ENCODE measurements at regions not wholly inside any gene's neighbourhood (a gene's known extent, or its start where the extent isn't known, plus 50 kb on each side); places are given as distances from the start of the nearest gene placed in this dataset.

- no TSS peak for BruUV-seq (replicated peaks)
- no peaks in the 10 kb centered on the region for H3K36me3 ChIP-seq (ENCODE audit: control insufficient read depth, insufficient read depth, low read length)
- no peak overlapping the region for H3K4me3 ChIP-seq (ENCODE audit: low read depth in 2 of 2, low read length in 2 of 2)
- H3K4me1 ChIP-seq (ENCODE audit: control insufficient read depth, insufficient read depth, low read length) = no peaks in the 10 kb centered on the region
- H3K27ac ChIP-seq (ENCODE audit: low read length) = no peak overlapping the region
- intact Hi-C loops (cut with micrococcal nuclease; ENCODE audit: unreplicated experiment) (no loop called here), in situ Hi-C loops (cut with HindIII; ENCODE audit: low pct_unique_long_range_greater_than_20kb, low sequenced_read_pairs) (no loop called here)
- ATAC-seq = no peak
- no peaks in the 10 kb centered on the region for H3K9me3 ChIP-seq (ENCODE audit: control insufficient read depth, insufficient read depth, low read depth, low read length)
- no peaks in the 10 kb centered on the region for H3K27me3 ChIP-seq (ENCODE audit: control insufficient read depth, insufficient read depth, low read length)
- TF ChIP-seq CTCF (IDR thresholded peaks at IDR 0.05) (no peak), POLR2AphosphoS5 (IDR thresholded peaks at IDR 0.05; ENCODE audit: low read depth, low read length) (no peak), SIN3A (IDR thresholded peaks at IDR 0.05; ENCODE audit: borderline replicate concordance, insufficient read depth, low read depth, low read length) (no peak), TCF7L2 (IDR thresholded peaks at IDR 0.05; ENCODE audit: low read depth, low read length) (no peak)
- DNase-seq (ENCODE audit: low read depth, low spot score) = no peak
- ChIA-PET CTCF (no interaction called here), POLR2A (no interaction called here)
These were observed 147.3 kb downstream of the PFKFB3 start for GRCh38 chr10:6349846-6350535.

- Histone ChIP-seq H3K4me1 (ENCODE audit: control insufficient read depth, insufficient read depth, low read length) (no peaks in the 10 kb centered on the region), H3K9me3 (ENCODE audit: control insufficient read depth, insufficient read depth, low read depth, low read length) (no peaks in the 10 kb centered on the region), H3K27me3 (ENCODE audit: control insufficient read depth, insufficient read depth, low read length) (no peaks in the 10 kb centered on the region), H3K27ac (ENCODE audit: low read length) (no peak overlapping the region), H3K4me3 (ENCODE audit: low read depth in 2 of 2, low read length in 2 of 2) (no peak overlapping the region), H3K36me3 (ENCODE audit: control insufficient read depth, insufficient read depth, low read length) (no peaks in the 10 kb centered on the region)
- ChIA-PET CTCF (no interaction called here), POLR2A (no interaction called here)
- in situ Hi-C loops (cut with HindIII; ENCODE audit: low pct_unique_long_range_greater_than_20kb, low sequenced_read_pairs) = no loop called here
- DNase-seq (ENCODE audit: low read depth, low spot score) = no peak
- TF ChIP-seq TCF7L2 (IDR thresholded peaks at IDR 0.05; ENCODE audit: low read depth, low read length) (no peak), SIN3A (IDR thresholded peaks at IDR 0.05; ENCODE audit: borderline replicate concordance, insufficient read depth, low read depth, low read length) (no peak), REST (IDR thresholded peaks at IDR 0.05; ENCODE audit: insufficient read depth in 1 of 2, low read depth in 2 of 2, low read length in 1 of 2) (no peak), CTCF (IDR thresholded peaks at IDR 0.05) (no peak), POLR2AphosphoS5 (IDR thresholded peaks at IDR 0.05; ENCODE audit: low read depth, low read length) (no peak)
- intact Hi-C loops (cut with micrococcal nuclease; ENCODE audit: unreplicated experiment) = no loop called here
- no peak for ATAC-seq
- no TSS peak for BruUV-seq (replicated peaks)
These were observed 147.9 kb downstream of the PFKFB3 start for GRCh38 chr10:6350609-6351008.
